Stimulated activated CD8-positive, alpha-beta memory T cell treated with anti-CD3 and anti-CD28 coated beads, Interleukin-2, amount 100 ng/mL, for 1 hour (primary cell): ENCODE measurements at regions not wholly inside any gene's neighbourhood (a gene's known extent, or its start where the extent isn't known, plus 50 kb on each side); places are given as distances from the start of the nearest gene placed in this dataset.

Experiments
- DNase-seq, 2 donors: peaks; one replicate each; pipeline ENCODE4 v3.0.0-alpha.2; 2020; ENCODE audit warnings: low read depth in 2 of 2

DNA sequence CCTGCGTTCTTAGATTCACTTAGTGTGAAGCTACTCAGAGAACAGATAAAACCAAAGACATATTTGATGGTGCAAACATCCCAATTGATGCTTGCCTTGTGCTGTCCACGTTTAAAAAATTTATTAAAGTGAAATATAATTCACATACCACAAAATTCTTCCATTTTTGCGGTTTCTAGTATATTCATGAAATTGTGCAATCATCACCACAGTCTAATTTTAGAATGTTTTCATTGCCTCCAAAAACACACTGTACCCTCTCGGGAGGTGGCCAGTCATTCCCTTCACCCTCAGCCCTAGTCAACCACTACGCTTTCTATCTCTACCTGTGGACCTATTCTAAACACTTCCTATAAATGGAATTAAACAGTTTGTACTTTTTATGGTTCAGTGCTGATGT, 1109.2 kb downstream of the FLRT2 start:
- no peak for DNase-seq

DNA sequence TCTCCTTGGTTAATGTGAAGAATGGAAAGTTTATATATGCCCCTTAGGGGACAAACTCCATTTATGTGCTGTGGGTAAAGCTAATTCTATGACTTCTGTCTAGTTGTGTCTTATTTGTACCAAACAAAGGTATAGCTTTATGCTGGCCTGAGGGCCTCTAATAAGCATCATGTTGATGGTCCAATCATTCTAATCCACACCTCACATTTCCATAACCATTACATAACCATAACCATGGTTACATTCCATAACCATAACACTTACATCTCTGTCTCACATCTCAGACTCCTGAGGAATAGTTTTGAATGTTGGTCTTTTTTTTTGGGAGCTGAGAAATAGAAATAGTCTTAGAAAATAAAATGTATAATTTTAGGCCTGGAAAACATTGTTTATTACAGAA, 1097.1 kb downstream of the FLRT2 start:
- DNase-seq: no peak

DNA sequence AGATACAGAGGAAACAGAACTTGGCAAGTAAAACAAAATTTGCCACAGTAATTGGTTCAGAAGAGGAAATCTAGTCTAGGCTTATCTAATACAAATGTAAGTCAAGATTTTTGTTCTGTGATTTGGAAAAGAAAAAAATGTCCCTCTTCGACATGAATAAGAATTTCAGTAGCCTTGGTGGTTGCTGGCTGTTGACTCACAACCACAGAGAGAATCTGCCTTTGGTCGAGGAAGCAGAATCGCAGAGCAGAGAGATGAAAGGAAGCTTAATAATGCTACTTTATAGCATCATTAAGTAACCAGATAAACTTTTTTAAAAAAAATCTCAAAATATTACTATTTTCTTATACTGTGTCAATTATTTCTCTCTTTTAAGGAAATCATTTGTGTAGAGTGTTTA, 1096.6 kb downstream of the FLRT2 start:
- no peak for DNase-seq

DNA sequence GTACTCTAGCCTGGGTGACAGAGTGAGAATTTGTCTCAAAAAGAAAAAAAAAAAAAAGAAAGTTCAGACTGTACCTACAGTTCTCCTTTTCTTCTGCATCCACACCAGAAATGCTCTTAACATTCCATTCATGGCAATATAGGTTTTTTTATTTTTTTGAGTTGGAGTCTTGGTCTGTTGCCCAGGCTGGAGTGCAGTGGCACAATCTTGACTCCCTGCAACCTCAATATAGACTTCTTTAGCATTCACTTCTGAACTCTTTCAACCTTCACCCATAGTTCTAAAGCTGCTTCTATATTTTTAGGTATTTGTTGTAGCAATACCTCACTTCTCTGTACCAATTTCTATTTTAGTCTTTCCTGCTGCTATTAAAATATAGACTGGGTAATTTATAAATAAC, 1095.7 kb downstream of the FLRT2 start:
- DNase-seq: no peak

DNA sequence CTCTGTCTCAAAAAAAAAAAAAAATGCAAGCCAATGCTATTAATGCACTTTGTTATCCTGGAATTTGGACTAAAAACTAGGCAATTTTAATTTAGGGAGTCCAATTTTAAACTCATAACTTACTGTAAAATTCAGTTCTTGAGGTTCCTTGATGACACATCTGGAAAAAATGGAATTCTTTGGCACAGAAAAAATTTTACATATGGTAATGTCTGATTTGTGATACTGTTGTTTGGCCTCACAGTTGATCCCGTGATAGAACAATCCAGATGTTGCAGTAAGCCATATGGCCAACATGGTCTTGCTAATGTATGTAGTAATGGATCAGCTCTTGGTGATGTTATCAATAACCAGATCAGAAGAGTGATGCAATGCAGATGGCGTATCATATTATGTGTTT, 1089.8 kb downstream of the FLRT2 start:
- DNase-seq: no peak

DNA sequence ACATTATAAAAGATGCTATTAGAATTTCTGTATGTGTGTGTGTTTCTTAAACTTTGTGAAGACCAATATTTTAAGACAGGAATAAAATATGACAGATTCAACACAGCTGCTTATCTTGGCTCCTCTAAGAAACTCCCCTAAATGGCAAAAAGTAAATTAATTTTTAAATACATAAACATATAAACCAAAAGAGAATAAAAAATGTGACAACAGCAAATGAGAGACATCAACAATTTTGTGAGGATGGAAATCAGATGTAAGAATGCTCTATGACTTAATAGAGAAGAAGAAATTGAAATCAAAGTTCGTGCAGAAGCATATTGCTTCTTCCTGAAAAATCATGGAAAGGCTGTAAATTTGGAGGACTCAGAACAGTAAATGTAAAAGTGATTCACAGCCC, 1083.8 kb downstream of the FLRT2 start:
- DNase-seq: no peak

DNA sequence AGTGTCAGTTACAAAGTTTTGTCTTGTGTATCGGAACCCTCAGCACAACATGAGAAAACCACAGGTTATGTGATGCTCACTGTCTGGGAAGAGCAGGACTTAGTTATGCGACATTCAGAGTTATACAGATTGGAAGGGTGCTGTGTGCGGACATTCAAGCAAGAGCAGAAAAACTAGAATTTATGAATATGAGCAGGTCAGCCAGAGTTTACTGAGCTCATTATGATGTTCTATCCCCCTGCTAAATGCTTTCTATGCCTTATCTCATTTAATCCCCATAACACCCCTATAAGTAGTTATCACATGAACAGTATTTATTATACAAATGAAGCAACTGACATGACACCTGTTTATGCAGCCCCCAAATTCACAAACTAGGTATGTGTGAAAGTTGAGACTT, 1083.2 kb downstream of the FLRT2 start:
- no peak for DNase-seq

DNA sequence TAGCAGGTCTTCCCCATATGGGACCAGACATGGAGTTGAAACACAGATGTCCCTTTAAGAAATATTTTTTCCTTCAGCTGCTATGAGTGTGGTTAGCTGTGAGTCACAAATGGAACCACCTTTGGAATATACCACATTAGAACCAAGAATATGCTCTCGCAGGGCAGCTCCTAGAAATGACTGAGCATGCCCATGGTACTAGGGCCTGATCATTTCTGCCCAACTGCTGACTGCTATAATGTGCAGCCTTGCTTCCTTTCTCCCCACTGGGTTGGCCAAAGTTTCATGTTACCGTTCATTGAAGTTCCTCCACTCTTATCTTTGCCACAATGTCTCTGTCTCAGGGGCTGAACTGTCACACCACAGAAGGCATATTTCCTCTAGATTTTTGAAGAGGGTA, 1074.6 kb downstream of the FLRT2 start:
- no peak for DNase-seq

DNA sequence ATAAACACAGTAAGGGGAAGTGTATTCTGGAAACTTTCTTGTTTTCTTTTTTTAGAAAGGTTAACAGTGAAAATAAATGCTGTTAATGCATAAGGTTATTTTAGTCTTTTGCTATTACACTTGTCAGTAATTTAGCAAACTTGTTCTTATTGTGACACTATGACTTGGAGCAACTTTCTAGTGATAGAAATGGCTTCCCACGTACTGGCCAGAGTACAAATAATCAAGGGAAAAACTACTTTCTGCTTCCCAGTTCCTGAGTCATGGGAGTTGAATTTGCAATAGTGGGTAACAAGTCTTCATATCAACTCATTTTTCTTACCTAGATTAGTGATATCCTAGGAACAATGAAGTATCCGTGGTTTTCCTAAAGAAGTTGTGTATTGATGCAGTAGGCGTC, 1072.3 kb downstream of the FLRT2 start:
- no peak for DNase-seq

DNA sequence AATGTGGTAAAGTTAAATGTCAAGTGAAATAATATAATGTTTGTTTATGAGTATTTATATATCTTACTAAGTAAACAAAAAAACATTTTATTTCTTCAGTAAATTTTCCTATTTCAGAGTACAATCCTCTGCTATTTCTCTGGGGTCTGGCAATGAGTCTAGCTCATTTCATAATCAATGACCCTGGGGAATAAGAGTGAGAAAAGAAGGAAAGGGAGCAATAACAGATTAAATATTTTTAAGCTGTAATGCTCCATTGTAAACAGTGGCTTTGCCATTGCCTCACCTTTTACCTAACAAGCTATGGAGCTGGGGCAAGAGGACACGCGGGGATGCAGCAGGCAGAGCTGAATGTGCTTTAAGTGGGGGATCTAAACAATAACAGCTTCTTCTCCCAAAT, 1071.9 kb downstream of the FLRT2 start:
- DNase-seq: no peak

DNA sequence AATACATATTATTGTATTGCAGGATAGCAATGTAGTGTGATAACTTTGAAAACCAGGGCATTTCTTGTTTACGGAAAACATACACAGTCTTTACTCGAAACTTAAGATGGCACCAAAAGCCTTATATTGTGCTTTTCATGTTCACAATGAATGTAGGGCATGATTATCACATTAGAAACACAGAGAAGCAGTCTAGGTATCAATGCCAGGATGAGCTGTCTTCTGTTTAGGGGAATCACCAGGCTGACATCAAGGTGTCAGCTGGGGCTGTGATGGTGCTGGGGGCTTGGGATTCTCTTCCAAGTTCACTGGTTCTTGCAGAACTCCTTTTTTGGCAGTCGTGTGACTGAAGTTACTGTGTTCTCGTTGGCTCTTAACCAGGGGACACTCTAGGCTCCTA, 1067.3 kb downstream of the FLRT2 start:
- no peak for DNase-seq

DNA sequence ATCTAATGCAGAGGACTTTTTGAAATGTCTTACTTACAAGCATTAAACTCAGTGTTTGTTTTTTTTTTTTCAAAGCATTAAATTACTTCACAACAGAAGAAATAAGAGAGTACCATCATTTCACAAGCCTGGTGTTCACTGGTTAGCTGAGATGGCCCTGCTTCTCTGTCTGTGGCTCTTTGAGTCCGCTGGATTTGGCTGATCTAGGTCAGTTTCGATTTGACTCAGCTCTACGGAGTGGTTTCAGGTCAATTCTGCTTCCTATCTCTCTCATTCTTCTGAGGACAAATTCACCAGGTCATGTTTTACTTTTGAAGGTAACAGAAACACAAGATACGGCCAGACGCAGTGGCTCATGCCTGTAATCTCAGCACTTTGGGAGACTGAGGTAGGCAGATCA, 1066.1 kb downstream of the FLRT2 start:
- DNase-seq: no peak

DNA sequence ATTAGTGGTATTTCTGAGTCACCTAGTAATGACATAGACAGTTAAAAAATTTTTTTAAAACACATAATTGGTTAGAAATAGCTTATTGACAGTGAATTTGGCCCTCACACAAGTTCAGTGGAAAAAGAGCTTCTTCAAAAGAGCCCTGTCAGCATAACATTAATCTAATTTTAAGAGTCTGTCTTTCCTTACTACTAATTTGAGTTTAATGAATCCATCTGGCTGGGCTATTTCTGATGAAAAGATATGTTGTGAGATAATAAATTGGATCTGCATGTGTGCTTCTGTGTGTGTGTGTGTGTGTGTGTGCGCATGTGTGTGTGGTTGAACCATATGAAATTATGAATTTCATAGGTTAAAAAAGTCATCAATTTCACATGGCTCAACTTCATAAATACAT, 1045.2 kb downstream of the FLRT2 start:
- DNase-seq: no peak

DNA sequence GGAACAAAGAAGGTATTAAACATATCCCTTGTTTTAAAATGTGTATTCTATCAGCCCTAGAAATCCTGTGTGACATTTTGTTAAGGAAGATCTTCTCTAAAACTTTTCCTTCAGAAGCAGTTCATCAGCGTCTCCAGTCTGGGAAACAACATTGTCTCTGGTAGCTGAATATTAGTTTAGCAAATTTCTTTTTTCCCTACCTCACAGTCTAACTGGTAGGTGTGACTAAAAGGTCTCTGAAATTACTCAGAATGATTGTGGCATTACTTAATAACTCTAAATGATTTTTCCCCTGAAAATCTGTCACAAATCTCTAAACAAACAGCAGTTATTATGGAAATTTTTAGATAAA, 1044.8 kb downstream of the FLRT2 start:
- DNase-seq: no peak

DNA sequence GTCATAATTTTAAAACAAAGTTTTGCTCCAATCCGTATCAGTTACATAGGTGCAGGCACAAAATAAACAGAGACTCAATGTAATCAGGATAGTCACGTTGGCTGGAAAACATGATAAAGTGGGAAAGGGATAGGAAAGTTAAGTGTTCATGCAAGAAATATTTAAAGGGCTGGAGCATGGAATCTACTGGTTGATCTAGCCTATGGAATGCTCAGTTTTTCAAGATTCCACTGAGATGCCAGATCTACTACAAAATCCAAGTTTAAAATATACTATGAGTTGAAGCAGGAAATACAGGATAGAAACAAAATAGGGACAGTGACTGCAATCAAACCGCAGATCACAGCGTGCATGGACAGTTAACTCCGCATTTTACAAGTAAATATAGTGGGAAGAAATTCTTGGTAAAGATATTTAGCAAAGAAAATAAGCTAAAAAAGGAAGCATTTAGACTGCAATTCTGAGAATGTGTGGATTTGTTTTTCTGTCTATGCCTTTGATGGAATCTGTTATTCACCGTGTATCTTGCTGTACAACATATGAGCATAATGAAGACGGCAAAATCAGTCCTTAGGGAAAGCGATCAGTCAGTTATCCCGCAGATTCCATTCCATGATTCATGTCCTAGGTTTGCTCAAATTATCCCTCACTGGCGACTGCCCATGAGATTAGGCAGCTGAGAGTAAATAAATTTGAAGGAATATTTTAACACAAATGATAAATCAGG, 1044.3 kb downstream of the FLRT2 start:
- no peak for DNase-seq

DNA sequence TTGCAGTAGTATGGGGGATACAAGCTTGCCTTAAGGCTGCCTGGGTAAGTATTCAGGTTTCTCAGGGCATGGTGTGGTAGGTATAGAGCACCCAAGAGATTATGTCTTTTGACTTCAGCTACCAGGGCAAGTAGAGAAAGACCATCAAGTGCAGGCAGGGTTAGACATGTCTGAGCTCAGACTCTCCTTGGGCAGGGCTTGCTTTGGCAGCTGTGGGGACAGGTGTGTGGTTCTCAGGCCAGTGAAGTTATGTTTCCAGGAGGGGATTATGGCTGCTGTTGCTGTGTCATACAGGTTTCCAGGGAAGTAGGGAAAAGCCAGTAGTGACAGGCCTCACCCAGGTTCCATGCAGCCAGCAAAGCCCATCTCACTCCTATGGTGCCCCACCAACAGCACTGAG, 1040.4 kb downstream of the FLRT2 start:
- DNase-seq: no peak

DNA sequence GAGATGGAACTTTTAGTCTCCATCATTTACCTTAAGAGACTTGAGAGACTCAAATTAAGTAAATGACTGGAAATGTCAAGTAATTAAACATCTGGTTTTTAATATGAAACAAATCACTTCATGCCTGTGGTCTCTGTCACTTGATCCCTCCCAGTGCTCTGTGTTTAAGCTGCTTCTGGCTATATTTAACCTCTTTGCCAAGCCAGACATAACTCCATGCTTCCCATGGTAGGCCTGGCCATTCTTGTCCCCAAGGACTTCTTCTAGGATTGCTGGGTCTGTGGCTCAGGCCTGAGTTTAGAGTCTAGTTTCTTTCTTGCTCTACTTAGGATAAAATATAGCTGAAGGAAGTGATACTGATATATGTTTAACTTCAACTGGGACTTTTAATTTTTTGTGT, 1013.6 kb downstream of the FLRT2 start:
- no peak for DNase-seq

DNA sequence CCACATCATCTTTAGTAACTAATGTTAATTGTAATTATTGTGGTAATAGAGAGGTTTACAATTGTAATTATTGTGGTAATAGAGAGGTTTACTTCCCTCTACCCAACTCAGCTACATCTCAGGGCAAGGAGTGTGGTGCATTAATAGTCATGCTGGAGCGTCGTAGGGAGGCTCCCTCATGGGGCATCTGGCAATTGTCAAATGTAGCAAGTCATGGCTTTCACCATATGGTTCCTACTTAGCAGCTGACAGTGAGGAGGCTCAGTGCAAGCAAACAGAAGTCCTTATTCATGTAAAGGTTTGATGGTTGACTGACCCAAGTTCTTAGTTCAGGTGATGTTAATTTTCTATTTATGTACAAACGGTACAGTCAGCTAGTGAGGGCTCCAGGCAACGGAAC, 1012.0 kb downstream of the FLRT2 start:
- DNase-seq: no peak

DNA sequence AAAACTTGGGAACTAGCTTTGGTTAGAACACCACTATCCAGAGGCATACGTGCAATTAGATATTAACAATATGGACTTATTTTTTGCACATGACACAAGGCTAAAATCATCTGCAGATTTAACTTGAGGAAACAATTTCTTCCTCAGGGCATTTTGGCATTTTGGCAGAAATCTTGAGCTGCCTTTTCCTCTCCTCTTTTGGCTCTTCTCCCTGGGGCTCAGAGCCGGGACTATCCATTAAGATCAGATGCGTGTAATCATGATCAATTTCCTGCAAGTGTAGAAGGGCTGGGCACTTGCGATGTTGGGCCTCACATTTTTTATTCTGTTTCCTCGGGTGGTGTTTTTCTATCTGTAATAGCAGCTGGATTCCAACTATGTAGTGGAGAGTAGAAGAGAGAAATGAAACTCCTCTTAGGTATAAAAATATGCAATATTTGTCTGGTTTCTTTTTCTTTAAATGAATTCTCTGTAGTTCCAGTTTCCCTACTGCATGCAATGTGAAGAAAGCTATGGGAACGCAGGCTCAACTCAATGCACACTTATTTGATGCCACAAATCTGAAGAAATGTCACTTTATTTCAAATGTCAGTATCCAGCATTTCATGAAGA, 1010.8 kb downstream of the FLRT2 start:
- DNase-seq: no peak

DNA sequence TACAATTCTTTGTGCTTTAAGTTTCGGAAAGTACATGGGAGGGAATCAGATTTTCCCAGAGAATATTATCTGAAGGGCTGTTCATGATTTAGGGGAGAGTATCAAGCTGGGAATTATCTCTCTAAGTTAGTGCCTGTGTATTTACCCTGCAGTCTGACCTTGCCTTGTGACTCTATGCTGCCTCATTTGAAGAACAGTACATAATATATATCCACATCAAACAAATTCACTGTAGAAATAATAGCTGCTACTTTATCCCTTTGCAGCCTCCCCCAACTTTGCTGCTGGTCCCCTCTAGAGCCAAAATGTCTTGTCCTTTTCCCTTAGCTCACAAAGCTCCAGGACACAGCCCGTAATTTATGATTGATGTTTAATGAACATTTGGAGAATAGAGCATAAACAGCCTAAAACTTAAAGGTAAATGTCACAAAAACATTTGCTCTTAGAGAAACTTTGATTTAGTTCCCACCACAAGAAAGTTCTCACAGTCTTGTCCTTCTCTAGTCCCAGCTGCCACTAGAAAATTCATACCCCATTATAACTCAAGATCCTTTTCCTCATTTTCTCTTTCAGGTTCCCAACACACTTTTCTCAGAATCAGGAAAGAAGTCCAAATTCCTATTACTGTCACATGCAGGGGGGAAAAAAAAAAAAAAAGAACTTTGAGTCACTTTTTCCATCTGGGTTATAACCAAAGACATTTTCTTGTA, 1009.6 kb downstream of the FLRT2 start:
- no peak for DNase-seq

DNA sequence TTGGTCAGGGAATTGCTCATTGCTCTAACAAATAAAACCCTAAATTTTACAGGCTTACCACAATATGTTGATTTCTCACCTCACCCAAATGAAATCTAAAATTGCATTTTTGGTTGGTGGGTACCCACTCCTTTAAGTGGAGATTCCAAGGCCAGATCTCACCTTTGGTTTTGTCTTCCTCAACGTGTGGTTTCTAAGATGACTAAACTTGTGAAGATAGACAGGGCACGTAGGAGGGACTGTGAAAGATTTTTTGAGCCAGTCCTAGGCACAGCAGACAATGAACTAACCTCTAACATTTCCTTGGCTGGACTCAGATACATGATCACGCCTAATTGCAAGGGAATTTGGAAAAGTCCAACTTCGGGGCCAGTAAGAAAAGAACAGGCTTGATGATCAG, 1003.9 kb downstream of the FLRT2 start:
- no peak for DNase-seq

DNA sequence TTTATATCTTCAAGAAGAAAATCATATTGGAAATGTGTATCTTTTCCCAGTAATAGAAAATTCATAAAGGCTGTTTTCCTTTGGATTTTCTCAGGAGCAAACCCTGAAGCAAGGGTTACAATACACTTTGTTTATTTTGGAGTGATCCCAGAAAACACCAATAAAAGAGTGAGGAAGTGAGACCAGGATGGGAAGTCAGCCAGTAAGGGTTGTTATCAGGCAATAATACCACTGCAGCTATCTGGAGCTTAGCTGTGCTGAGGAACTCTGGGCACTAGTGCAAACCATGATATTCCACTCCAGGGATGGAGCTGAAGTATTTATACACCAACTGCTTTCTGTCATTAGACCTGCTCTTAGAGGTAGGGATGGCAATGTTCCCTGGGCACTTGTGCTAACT, 1002.3 kb downstream of the FLRT2 start:
- DNase-seq: no peak

DNA sequence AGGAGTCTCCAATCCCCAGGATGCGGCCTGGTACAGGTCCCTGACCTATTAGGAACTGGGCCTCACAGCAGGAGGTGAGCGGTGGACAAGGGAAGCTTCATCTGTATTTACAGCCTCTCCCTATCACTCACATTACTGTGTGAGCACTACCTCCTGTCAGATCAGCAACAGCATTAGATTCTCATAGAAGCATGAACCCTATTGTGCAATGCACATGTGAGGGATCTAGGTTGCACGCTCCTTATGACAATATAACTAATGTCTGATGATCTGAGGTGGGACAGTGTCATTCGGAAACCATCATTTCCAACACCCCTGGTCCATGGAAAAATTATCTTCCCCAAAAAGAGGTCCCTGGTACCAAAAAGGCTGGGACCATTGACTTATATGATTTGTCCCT, 1000.5 kb downstream of the FLRT2 start:
- DNase-seq: no peak

DNA sequence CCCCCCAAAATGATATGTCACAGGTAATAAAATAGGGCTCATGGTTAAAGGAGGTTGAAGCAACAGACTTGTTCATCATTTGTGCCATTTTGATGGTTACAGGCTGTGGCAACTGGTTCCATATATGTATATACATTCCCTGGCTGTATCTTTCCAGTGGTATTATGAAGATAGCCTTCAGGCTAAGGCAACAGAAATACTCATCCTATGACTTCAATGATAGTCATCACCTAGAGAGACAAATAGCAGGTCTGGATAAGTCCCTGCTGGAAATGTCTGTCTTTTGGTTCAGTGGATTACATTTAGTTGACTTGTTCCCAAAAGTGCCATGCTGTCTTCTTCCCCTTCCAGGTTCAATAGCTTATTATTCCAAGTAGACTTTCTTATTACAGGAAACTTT, 997.4 kb downstream of the FLRT2 start:
- DNase-seq: no peak
